ENCODE measurements at regions not wholly inside any gene's neighbourhood (a gene's known extent, or its start where the extent isn't known, plus 50 kb on each side); places are given as distances from the start of the nearest gene placed in this dataset.

GRCh38 chr5:73384861-73385260 lies 63.7 kb downstream of the FOXD1 start:
- Histone ChIP-seq H4K8ac (replicated peaks; ENCODE audit: insufficient read length, low read depth, low read length) (no peak overlapping the region), H3K4me1 (ENCODE audit: insufficient read depth, low read length) (no peaks in the 10 kb centered on the region), H2AK5ac (ENCODE audit: insufficient read length, low read length) (no peak overlapping the region), H4K91ac (ENCODE audit: insufficient read length, low read depth, low read length) (no peak overlapping the region), H3K9me3 (ENCODE audit: control insufficient read depth, low read depth, low read length) (no peaks in the 10 kb centered on the region), H2BK120ac (ENCODE audit: low read depth, low read length, poor library complexity, severe bottlenecking) (no peak overlapping the region), H3K18ac (ENCODE audit: insufficient read length, low read depth, low read length) (no peak overlapping the region), H3K27ac (ENCODE audit: insufficient read length, low read depth, low read length) (no peak overlapping the region), H2BK15ac (ENCODE audit: low read depth, low read length) (no peak overlapping the region), H3K79me1 (ENCODE audit: insufficient read depth, low read depth, low read length, poor library complexity, severe bottlenecking) (no peaks in the 10 kb centered on the region), H2BK12ac (ENCODE audit: insufficient read length, low read depth, low read length) (no peak overlapping the region), H3K4ac (ENCODE audit: low read depth, low read length) (no peak overlapping the region), H3K23me2 (ENCODE audit: insufficient read length, low read depth, low read length, poor library complexity, severe bottlenecking) (no peaks in the 10 kb centered on the region), H4K20me1 (ENCODE audit: control insufficient read depth, insufficient read depth, insufficient read length) (no peaks in the 10 kb centered on the region), H4K5ac (ENCODE audit: insufficient read length, low read depth, low read length) (no peak overlapping the region), H3K79me2 (ENCODE audit: insufficient read depth, low read length) (no peaks in the 10 kb centered on the region), H3K23ac (ENCODE audit: insufficient read length, low read depth, low read length) (no peak overlapping the region), H3K14ac (ENCODE audit: insufficient read depth, low read length) (no peak overlapping the region), H2BK20ac (ENCODE audit: low read depth, low read length, poor library complexity, severe bottlenecking) (no peak overlapping the region), H2AFZ (ENCODE audit: low read length) (no peak overlapping the region), H3K27me3 (ENCODE audit: insufficient read depth, low read length) (no peaks in the 10 kb centered on the region), H2BK5ac (ENCODE audit: insufficient read length, low read length) (no peak overlapping the region), H3T11ph (ENCODE audit: low read length) (no peak overlapping the region), H3K9ac (ENCODE audit: extremely low read depth, insufficient read length, low read length) (no peak overlapping the region), H3K56ac (ENCODE audit: insufficient read length, low read depth, low read length) (no peak overlapping the region), H3K4me2 (ENCODE audit: insufficient read depth, insufficient read length, low read length) (no peak overlapping the region)
- no peak for DNase-seq
- no peak for TF ChIP-seq CTCF (conservative IDR thresholded peaks at IDR 0.05)
- Mint-ChIP-seq H3K4me1 (no peaks in the 10 kb centered on the region), H3K4me3 (no peak overlapping the region), H3K27ac (no peak overlapping the region), H3K27me3 (ENCODE audit: low read depth) (peaks cover 3% of the 10 kb centered on the region), H3K9me3 (peaks cover 13 to 16% of the 10 kb centered on the region in 2 experiments), H3K36me3 (ENCODE audit: insufficient read depth in 1 of 3, low read depth in 3 of 3) (peaks cover 8 to 14% (median 10%) of the 10 kb centered on the region in 3 experiments)
- WGBS (ENCODE audit: extremely low coverage, insufficient read length, low lambda C conversion rate): no CpG with 5 or more reads among the region's 1 CpG

Measured in H9 (cell line).